GM21447 (cell line): ENCODE measurements at regions not wholly inside any gene's neighbourhood (a gene's known extent, or its start where the extent isn't known, plus 50 kb on each side); places are given as distances from the start of the nearest gene placed in this dataset.
"Not testable (repeated sequence)": the region's sequence is repeated elsewhere in the genome, so short reads cannot be mapped to it uniquely, and the experiment has no call there.

ENCODE experiments used
- ATAC-seq: cut with Tn5 transposase; IDR thresholded peaks from one replicate; pipeline ENCODE4 v1.9.1; 2021; ENCODE audit not compliant: unreplicated experiment

GRCh38 chr4:13981499-13981898, 354.0 kb upstream of the BOD1L1 start:
- ATAC-seq = no peak

- ATAC-seq = no peak
Measured at GRCh38 chr4:13982010-13982409, 354.5 kb upstream of the BOD1L1 start.

GRCh38 chr4:13983189-13983790, 355.8 kb upstream of the BOD1L1 start:
- no peak for ATAC-seq

- ATAC-seq = no peak
Measured at GRCh38 chr4:13984991-13985800, 357.7 kb upstream of the BOD1L1 start.

GRCh38 chr4:13985837-13986236, 358.3 kb upstream of the BOD1L1 start:
- no peak for ATAC-seq

- ATAC-seq = no peak
Measured at GRCh38 chr4:13986548-13986947, 359.0 kb upstream of the BOD1L1 start.

- ATAC-seq = no peak
Measured at GRCh38 chr4:13988353-13989305, 361.1 kb upstream of the BOD1L1 start.

- no peak for ATAC-seq
Measured at GRCh38 chr4:13989501-13989900, 362.0 kb upstream of the BOD1L1 start.

GRCh38 chr4:13990596-13991589, 363.4 kb upstream of the BOD1L1 start:
- ATAC-seq = no peak

- ATAC-seq = no peak
Measured at GRCh38 chr4:13992041-13992440, 364.5 kb upstream of the BOD1L1 start.

- ATAC-seq = no peak
Measured at GRCh38 chr4:13992975-13993520, 365.5 kb upstream of the BOD1L1 start.

GRCh38 chr4:13994016-13994415, 366.5 kb upstream of the BOD1L1 start:
- no peak for ATAC-seq

GRCh38 chr4:13998850-13999445, 371.4 kb upstream of the BOD1L1 start:
- no peak for ATAC-seq

- no peak for ATAC-seq
Measured at GRCh38 chr4:14000091-14000814, 372.7 kb upstream of the BOD1L1 start.

- ATAC-seq = not testable (repeated sequence)
Measured at GRCh38 chr4:14002331-14002730, 374.8 kb upstream of the BOD1L1 start.

GRCh38 chr4:14008494-14008893, 381.0 kb upstream of the BOD1L1 start:
- ATAC-seq = no peak

- ATAC-seq = no peak
Measured at GRCh38 chr4:14018191-14018853, 390.8 kb upstream of the BOD1L1 start.

GRCh38 chr4:14022456-14022855, 394.9 kb upstream of the BOD1L1 start:
- no peak for ATAC-seq
